ENCODE measurements at regions not wholly inside any gene's neighbourhood (a gene's known extent, or its start where the extent isn't known, plus 50 kb on each side); places are given as distances from the start of the nearest gene placed in this dataset.

DNA sequence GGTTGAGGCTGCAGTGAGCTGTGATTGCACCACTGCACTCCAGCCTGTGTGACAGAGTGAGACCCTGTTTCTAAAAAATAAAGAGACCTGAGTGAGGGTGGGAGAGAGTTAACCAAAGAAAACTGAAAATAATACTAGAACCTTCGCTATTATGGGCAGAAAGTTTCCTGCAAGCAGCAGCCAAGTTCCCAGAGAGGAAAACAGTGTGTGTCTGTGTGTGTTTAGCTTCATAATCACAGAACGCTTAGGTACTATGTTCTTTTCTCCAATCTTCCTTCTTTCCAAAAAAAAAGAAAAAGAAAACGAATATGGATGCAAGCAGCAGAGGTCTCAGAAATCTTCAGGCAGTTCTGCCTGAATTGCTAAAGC, 170.0 kb downstream of the LY86 start:
- TF ChIP-seq, protein P1, sequence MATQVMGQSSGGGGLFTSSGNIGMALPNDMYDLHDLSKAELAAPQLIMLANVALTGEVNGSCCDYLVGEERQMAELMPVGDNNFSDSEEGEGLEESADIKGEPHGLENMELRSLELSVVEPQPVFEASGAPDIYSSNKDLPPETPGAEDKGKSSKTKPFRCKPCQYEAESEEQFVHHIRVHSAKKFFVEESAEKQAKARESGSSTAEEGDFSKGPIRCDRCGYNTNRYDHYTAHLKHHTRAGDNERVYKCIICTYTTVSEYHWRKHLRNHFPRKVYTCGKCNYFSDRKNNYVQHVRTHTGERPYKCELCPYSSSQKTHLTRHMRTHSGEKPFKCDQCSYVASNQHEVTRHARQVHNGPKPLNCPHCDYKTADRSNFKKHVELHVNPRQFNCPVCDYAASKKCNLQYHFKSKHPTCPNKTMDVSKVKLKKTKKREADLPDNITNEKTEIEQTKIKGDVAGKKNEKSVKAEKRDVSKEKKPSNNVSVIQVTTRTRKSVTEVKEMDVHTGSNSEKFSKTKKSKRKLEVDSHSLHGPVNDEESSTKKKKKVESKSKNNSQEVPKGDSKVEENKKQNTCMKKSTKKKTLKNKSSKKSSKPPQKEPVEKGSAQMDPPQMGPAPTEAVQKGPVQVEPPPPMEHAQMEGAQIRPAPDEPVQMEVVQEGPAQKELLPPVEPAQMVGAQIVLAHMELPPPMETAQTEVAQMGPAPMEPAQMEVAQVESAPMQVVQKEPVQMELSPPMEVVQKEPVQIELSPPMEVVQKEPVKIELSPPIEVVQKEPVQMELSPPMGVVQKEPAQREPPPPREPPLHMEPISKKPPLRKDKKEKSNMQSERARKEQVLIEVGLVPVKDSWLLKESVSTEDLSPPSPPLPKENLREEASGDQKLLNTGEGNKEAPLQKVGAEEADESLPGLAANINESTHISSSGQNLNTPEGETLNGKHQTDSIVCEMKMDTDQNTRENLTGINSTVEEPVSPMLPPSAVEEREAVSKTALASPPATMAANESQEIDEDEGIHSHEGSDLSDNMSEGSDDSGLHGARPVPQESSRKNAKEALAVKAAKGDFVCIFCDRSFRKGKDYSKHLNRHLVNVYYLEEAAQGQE (IDR thresholded peaks at IDR 0.05; ENCODE audit: insufficient read depth in 1 of 2, low read depth in 2 of 2, low read length in 2 of 2) = no peak
- no peak for TF ChIP-seq POLR2AphosphoS5 (IDR thresholded peaks at IDR 0.05; ENCODE audit: low read depth, low read length)
- TF ChIP-seq SIN3A (IDR thresholded peaks at IDR 0.05; ENCODE audit: borderline replicate concordance, insufficient read depth, low read length) = no peak
- no peak for TF ChIP-seq TAF1 (IDR thresholded peaks at IDR 0.05; ENCODE audit: borderline replicate concordance, insufficient read depth, low read length)
- no peak for TF ChIP-seq FOXP2 (optimal IDR thresholded peaks at IDR 0.05; ENCODE audit: borderline replicate concordance, extremely low read depth, extremely low read length, insufficient read depth)

DNA sequence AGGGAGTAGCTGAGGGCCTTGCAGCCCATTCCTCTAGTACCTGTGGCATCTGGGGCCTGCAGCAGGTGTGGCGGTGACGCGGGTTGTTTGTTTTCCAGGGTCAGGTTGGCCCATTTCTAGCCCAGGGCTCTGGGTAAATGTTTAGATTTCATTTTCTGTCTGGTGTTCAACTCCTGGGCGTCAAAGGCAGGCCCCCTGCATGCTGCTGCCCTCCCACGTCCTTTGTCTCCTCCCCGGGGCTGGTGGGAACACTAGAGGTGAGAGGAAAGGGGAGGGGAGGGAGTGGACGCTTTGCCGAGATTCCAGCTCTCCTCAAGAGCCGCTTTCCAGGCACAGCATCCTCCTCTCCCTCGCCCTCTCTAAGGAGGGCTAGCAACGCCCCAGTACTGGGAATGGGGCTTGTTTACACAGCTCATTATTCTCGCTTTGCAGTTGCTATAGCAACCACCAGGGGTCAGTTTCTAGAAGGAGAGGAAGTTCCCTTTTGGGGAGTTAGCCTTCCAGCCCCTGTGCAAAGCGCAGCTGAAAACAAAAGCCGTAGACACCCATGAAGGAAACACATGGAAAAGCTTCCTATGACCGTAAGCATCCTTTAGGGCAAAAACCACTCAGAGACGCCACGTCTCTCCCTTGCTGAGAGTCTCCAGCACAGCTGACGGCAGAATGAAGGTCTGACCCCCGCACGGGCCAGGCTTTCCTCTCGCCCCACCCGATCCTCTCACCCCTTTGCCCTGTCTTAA, 170.6 kb downstream of the LY86 start:
- TF ChIP-seq POLR2AphosphoS5 (IDR thresholded peaks at IDR 0.05; ENCODE audit: low read depth, low read length) = no peak
- TF ChIP-seq SIN3A (IDR thresholded peaks at IDR 0.05; ENCODE audit: borderline replicate concordance, insufficient read depth, low read length) = no peak
- TF ChIP-seq, protein P1 (IDR thresholded peaks at IDR 0.05; ENCODE audit: insufficient read depth in 1 of 2, low read depth in 2 of 2, low read length in 2 of 2) = no peak
- TF ChIP-seq TAF1 (IDR thresholded peaks at IDR 0.05; ENCODE audit: borderline replicate concordance, insufficient read depth, low read length) = no peak
- no peak for TF ChIP-seq FOXP2 (optimal IDR thresholded peaks at IDR 0.05; ENCODE audit: borderline replicate concordance, extremely low read depth, extremely low read length, insufficient read depth)

DNA sequence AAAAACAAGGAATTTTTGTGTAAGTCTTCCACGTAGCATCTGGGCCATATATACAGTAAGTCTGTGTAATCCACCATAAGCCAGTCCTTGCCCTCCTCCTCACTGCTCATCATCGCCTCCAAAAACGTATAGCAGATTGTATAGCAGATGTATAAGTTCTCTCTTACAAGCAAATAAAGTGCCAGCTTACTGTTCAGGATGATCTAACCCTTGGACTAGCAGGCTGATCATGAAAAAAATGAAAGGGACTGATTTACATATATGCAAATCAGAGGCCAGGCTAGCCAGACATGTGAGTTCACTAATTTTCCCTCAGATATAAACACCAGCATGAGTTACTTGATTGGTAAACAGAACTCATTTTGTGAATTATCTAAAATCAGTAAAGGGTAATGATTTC, 171.5 kb downstream of the LY86 start:
- TF ChIP-seq FOXP2 (optimal IDR thresholded peaks at IDR 0.05; ENCODE audit: borderline replicate concordance, extremely low read depth, extremely low read length, insufficient read depth) (no peak), SIN3A (IDR thresholded peaks at IDR 0.05; ENCODE audit: borderline replicate concordance, insufficient read depth, low read length) (no peak), POLR2AphosphoS5 (IDR thresholded peaks at IDR 0.05; ENCODE audit: low read depth, low read length) (no peak), TAF1 (IDR thresholded peaks at IDR 0.05; ENCODE audit: borderline replicate concordance, insufficient read depth, low read length) (no peak)
- TF ChIP-seq, protein P1 (IDR thresholded peaks at IDR 0.05; ENCODE audit: insufficient read depth in 1 of 2, low read depth in 2 of 2, low read length in 2 of 2) = no peak

DNA sequence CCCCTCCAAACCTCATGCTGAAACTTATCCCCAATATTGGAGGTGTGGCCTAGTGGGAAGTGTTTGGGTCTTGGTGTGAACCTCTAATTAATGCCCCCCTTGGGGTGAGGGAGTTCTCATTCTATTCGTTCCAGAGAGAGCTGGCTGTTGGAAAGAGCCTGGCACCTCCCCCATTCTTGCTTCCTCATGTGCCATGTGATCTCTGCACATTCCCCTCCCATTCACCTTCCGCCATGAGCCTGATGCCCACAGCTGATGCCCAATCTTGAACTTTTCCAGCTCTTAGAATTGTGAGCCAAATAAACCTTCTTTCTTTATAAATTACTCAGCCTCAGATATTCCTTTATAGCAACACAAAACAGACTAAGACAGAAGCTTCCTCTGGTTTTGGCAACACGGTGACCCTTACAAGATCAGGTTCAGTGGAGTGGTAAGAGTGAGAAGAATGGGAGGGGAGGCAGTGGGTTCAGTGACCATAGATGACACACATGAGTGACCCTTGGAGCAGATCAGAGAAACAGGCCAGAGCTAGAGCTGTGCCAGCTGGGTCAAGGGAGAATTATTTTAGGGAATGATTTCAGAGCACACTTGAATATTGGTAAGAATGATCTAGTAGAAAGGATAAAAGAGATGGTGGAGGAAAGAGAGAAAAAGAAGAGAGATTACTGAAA, 176.4 kb downstream of the LY86 start:
- TF ChIP-seq SIN3A (IDR thresholded peaks at IDR 0.05; ENCODE audit: borderline replicate concordance, insufficient read depth, low read length) = no peak
- no peak for TF ChIP-seq POLR2AphosphoS5 (IDR thresholded peaks at IDR 0.05; ENCODE audit: low read depth, low read length)
- TF ChIP-seq FOXP2 (optimal IDR thresholded peaks at IDR 0.05; ENCODE audit: borderline replicate concordance, extremely low read depth, extremely low read length, insufficient read depth) = no peak
- TF ChIP-seq, protein P1 (IDR thresholded peaks at IDR 0.05; ENCODE audit: insufficient read depth in 1 of 2, low read depth in 2 of 2, low read length in 2 of 2) = no peak
- TF ChIP-seq TAF1 (IDR thresholded peaks at IDR 0.05; ENCODE audit: borderline replicate concordance, insufficient read depth, low read length) = no peak
